Endothelial cell of umbilical vein (primary cell): ENCODE measurements at regions not wholly inside any gene's neighbourhood (a gene's known extent, or its start where the extent isn't known, plus 50 kb on each side); places are given as distances from the start of the nearest gene placed in this dataset.

ENCODE experiments used
- GATA2 ChIP-seq: IDR thresholded peaks from 2 replicates; pipeline ENCODE4 v1.7.0; 2011; ENCODE audit warnings: low read depth, mild to moderate bottlenecking, moderate library complexity, mixed read lengths, low read length; ENCODE audit not compliant: insufficient read length, insufficient read depth
- JUN ChIP-seq: IDR thresholded peaks from 2 replicates; pipeline ENCODE4 v1.6.1; 2011; ENCODE audit warnings: borderline replicate concordance, low read depth; ENCODE audit not compliant: insufficient read length, insufficient read depth
- MYC ChIP-seq: IDR thresholded peaks from one replicate; pipeline ENCODE4 v1.6.1; 2011; ENCODE audit warnings: mild to moderate bottlenecking, low read depth, low read length
- POLR2A ChIP-seq: IDR thresholded peaks from 2 replicates; pipeline ENCODE4 v1.6.1; 2012; ENCODE audit warnings: low read depth, mild to moderate bottlenecking, control low read depth, low read length
- TF ChIP-seq, protein P1 (sequence below), 2 donors: IDR thresholded peaks; 1 replicate in 1 of 2; 2 replicates in 1 of 2; pipeline ENCODE4 v1.5.1; 2011; ENCODE audit warnings: low read length in 2 of 2, mild to moderate bottlenecking in 2 of 2, moderate library complexity in 2 of 2, control low read depth in 1 of 2, inconsistent platforms in 1 of 2, low read depth in 1 of 2; ENCODE audit not compliant: insufficient read depth in 1 of 2; ENCODE audit errors: extremely low read depth in 1 of 2

- TF ChIP-seq POLR2A (no peak), MYC (no peak), GATA2 (no peak), JUN (no peak)
- TF ChIP-seq, protein P1, sequence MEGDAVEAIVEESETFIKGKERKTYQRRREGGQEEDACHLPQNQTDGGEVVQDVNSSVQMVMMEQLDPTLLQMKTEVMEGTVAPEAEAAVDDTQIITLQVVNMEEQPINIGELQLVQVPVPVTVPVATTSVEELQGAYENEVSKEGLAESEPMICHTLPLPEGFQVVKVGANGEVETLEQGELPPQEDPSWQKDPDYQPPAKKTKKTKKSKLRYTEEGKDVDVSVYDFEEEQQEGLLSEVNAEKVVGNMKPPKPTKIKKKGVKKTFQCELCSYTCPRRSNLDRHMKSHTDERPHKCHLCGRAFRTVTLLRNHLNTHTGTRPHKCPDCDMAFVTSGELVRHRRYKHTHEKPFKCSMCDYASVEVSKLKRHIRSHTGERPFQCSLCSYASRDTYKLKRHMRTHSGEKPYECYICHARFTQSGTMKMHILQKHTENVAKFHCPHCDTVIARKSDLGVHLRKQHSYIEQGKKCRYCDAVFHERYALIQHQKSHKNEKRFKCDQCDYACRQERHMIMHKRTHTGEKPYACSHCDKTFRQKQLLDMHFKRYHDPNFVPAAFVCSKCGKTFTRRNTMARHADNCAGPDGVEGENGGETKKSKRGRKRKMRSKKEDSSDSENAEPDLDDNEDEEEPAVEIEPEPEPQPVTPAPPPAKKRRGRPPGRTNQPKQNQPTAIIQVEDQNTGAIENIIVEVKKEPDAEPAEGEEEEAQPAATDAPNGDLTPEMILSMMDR (IDR thresholded peaks at IDR 0.05; ENCODE audit: extremely low read depth in 1 of 2, insufficient read depth in 1 of 2, low read depth in 1 of 2, low read length in 2 of 2): no peak
Measured at GRCh38 chr21:15183813-15184257, 119.0 kb upstream of the NRIP1 start.
